Activated CD4-positive, CD25-positive, alpha-beta regulatory T cell (primary cell): ENCODE measurements at regions not wholly inside any gene's neighbourhood (a gene's known extent, or its start where the extent isn't known, plus 50 kb on each side); places are given as distances from the start of the nearest gene placed in this dataset.
"Not testable (repeated sequence)": the region's sequence is repeated elsewhere in the genome, so short reads cannot be mapped to it uniquely, and the experiment has no call there.

ENCODE experiments used
- DNase-seq, 4 experiments: peaks; one replicate each; lab custom pipeline; 2025; lab: John Stamatoyannopoulos, UW

- DNase-seq = no peak
These were observed 119.5 kb downstream of the SKIDA1 start for GRCh38 chr10:21405981-21406380.

GRCh38 chr10:21403256-21404015 lies 122.0 kb downstream of the SKIDA1 start:
- no peak for DNase-seq

DNA sequence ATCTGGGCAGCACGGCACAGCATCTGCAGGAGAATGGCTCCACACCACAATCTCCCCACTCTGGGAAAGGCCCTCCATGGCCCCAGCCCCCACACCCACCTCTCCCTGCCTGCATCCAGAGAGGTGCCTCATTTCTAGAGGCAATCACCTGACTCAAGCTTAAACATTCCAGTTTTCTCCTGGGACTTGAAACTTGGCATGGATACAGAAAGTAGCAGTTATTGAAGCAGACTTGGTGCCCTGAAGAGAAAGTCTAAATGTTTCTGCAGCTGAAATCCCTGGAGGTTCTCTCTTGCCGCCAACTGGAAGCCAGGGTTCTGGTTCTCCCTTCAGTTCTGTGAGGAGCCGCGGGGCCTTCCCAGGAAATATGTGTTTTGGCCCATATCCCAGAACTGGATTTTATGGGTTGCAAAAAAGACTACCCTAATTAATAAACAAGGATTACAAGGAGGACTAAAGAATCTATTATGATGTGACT lies 122.8 kb downstream of the SKIDA1 start:
- no peak for DNase-seq

- DNase-seq = no peak
These were observed 124.3 kb downstream of the SKIDA1 start for GRCh38 chr10:21401196-21401595.

DNA sequence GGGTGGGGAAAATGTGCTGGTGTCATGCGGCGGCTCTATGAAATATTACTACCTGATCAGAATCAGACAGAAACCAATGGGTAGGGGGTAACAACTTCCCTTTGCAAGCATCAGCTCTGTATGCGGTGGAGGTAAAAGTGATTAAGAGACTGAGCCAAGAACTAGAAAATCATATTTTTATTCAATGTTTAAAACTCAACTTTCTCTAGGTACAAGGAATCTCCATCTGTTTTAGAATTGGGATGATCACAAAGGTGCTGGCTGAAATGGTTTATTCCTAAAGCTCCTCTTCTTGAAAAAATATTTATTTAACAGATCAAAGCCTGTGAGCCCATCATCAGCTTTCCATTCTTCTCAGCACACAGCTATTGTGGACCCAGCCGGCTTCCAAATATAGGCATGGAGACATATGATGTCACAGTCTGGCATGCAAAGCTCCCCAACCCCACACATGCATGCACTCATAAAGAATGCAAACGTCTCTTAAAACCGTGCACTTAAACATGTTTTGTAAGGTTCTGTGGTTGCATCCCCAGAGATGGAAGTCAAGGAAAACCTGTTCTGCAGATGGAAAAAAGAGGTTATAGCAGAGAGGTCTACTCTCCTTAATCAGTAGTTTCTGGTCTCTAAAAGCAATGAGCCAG lies 126.0 kb downstream of the SKIDA1 start:
- DNase-seq = no peak

DNA sequence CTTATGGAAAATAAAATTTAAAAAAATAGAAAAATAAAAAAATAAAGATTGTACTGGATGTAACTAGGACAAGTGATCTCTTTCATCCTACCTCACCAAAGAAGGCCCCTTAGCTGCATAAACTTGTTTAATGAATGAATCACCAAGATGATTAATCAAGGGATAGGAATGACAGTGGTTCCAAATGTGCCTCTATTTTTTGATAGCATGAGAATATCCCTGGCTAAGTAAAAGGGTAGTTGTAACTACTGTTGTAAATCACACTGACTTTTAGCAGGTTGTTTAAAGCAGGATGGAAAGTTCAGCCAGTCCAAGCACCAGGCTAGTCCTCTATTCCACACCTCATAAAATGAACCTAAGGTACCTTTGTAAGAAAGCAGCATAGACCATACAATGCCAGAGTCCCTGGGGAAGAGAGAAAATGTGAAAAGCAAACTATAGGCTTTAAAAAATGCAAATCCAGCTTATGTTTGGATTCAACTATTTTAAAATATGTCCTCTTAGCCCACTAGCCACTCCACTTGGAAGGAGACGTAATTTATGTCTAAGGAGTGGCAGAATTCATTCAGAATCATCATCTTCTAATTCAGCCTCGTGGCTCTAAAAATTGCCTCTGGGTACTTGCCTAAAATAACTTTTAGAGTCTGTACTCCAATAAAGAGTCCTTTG lies 126.8 kb downstream of the SKIDA1 start:
- no peak for DNase-seq

DNA sequence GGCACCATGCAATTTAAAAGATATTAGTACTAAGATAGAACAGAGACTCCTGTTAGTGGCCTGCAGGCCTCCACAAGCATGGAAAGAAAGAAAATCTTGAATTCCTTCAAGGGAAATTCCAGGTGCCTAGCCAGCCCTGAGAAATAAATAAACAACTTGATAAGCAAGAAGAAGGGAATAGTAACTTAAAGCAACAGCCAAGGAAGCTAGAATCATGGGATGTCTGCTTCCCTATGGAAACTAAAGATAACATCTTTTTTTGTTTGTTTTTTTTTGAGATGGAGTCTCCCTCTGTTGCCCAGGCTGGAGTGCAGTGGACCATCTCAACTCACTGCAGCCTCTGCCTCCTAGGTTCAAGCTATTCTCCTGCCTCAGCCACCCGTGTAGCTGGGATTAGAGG lies 128.6 kb downstream of the SKIDA1 start:
- no peak for DNase-seq

DNA sequence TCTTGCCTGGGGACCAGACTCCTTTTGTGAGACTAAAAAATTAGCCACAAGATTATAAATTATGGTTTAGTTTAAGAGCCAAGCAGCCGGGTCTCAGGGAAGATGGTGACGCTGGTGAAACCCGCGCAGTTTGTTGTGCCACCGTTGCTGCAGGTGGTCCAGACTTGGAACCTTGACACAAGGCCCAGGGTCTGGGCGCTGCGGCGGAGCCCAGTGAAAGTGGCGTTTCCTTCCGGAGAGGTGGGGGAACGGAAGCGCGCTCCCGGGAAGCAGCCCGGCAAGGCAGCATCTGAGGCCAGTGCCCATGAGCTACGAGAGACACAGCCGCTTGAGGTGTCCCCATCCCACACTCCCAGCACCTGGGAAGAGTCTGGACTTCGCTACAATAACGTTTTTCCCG lies 131.6 kb downstream of the SKIDA1 start:
- no peak for DNase-seq

GRCh38 chr10:21388589-21388988 lies 136.9 kb downstream of the SKIDA1 start:
- no peak for DNase-seq

- DNase-seq = no peak
These were observed 137.6 kb downstream of the SKIDA1 start for GRCh38 chr10:21387868-21388267.

GRCh38 chr10:21385996-21386585 lies 139.4 kb downstream of the SKIDA1 start:
- DNase-seq = no peak

- DNase-seq = no peak
These were observed 139.9 kb downstream of the SKIDA1 start for GRCh38 chr10:21385536-21385935.

DNA sequence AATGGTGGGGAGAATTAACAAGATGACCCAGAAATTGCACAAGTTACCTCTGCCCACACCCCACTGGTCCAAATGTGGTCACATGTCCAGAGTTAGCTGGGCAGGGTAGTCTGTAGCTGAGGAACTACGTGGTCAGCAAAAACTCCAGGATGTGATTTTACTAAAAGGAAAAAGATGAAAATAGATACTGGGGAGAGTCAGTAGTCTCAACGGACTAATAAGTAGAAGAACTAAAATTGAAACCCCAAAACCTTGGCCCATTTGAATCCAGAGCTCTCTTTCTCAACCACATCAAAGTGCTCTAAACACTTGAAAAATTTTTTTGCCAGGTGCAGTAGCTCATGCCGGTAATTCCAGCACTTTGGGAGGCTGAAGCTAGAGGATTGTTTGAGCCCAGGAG lies 146.3 kb downstream of the SKIDA1 start:
- DNase-seq = no peak

GRCh38 chr10:21375274-21375673 lies 150.2 kb downstream of the SKIDA1 start:
- DNase-seq = not testable (repeated sequence)

DNA sequence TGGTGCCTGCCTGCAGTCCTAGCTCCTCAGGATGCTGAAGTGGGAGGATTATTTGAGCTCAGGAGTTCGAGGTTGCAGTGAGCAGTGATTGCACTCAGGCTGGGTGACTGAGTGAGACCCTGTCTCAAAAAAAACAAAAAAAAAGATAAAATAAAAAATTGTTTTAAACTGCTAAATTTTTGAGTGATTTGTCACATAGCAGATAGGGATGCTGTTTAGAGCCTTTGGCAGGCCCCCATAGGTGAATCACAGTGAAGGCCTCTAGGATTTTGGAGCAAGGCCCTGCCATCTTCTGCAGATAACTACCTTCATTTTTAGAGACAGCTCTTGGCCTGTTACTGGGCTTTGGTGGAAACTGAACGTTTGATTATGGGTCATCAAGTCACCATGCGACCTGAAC lies 151.6 kb downstream of the SKIDA1 start:
- not testable (repeated sequence) for DNase-seq

- no peak for DNase-seq
These were observed 152.7 kb downstream of the SKIDA1 start for GRCh38 chr10:21372651-21373410.

GRCh38 chr10:21369697-21370096 lies 155.8 kb downstream of the SKIDA1 start:
- no peak for DNase-seq

GRCh38 chr10:21368728-21369425 lies 156.6 kb downstream of the SKIDA1 start:
- DNase-seq = no peak

GRCh38 chr10:21368022-21368582 lies 157.4 kb downstream of the SKIDA1 start:
- DNase-seq = no peak

DNA sequence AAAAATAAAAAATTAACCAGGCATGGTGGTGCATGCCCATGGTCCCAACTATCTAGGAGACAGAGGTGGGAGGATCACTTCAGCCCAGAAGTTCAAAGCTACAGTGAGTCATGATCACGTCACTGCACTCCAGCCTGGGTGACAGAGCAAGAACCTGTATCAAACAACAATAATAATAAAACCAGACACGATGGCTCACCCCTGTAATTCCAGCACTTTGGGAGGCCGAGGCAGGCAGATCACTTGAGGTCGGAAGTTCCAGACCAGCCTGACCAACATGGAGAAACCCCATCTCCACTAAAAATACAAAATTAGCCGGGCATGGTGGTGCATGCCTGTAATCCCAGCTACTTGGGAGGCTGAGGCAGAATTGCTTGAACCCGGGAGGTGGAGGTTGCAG lies 159.4 kb downstream of the SKIDA1 start:
- not testable (repeated sequence) for DNase-seq
